NT2/D1 (cell line): ENCODE measurements at regions not wholly inside any gene's neighbourhood (a gene's known extent, or its start where the extent isn't known, plus 50 kb on each side); places are given as distances from the start of the nearest gene placed in this dataset.

Experiments used
- DNase-seq: peaks from one replicate; pipeline ENCODE4 v3.0.0-alpha.2; 2011; ENCODE audit warnings: low read depth, low spot score
- H3K27me3 ChIP-seq: 2 replicates; pipeline ENCODE4 v1.6.0; 2011; ENCODE audit warnings: mild to moderate bottlenecking; ENCODE audit not compliant: insufficient read length, insufficient read depth
- H3K36me3 ChIP-seq: 2 replicates; pipeline ENCODE4 v1.6.1; 2011; ENCODE audit warnings: mild to moderate bottlenecking, low read length, mixed read lengths; ENCODE audit not compliant: insufficient read depth, insufficient read length
- H3K4me1 ChIP-seq: 2 replicates; pipeline ENCODE4 v1.5.1; 2011; ENCODE audit not compliant: insufficient read depth, insufficient read length
- H3K4me3 ChIP-seq: 2 replicates; pipeline ENCODE4 v1.5.1; 2011; ENCODE audit warnings: low read depth; ENCODE audit not compliant: insufficient read length
- H3K9ac ChIP-seq: 2 replicates; pipeline ENCODE4 v1.6.0; 2011; ENCODE audit warnings: low read depth; ENCODE audit not compliant: insufficient read length
- H3K9me3 ChIP-seq: 2 replicates; pipeline ENCODE4 v1.5.1; 2011; ENCODE audit warnings: mild to moderate bottlenecking, low read length; ENCODE audit not compliant: insufficient read depth
- SUZ12 ChIP-seq: IDR thresholded peaks from 2 replicates; pipeline ENCODE4 v1.6.1; 2011; ENCODE audit not compliant: insufficient read length, insufficient read depth; ENCODE audit errors: extremely low read depth
- YY1 ChIP-seq: IDR thresholded peaks from 2 replicates; pipeline ENCODE4 v1.6.1; 2011; ENCODE audit not compliant: insufficient read length, insufficient read depth
- ZNF274 ChIP-seq: IDR thresholded peaks from 2 replicates; pipeline ENCODE4 v1.6.1; 2011; ENCODE audit warnings: mild to moderate bottlenecking, low read depth, low read length

DNA sequence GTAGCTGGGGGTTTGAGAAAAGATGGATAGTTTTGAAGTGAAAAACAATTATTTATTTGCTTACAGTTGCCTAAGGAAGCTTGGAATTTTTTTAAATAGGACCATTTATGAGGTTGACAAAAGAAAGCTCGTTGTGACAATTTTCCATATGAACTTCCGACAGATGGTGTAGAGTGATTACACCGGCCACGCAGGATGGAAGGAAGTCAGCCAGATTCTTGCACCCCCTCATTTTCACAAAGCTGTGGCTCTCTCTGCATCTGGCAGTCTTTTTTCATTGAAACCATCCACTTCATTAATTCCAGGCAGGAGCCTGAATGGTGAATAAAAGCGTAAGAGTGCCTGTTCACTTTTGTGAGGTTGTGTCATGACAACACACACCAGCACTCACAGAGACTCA is 1284.1 kb downstream of the AACS start:
- DNase-seq, result no peak
- TF ChIP-seq YY1, result no peak
- TF ChIP-seq SUZ12, result no peak
- TF ChIP-seq ZNF274, result no peak
- Histone ChIP-seq H3K4me3 (no peak overlapping the region), H3K27me3 (no peaks in the 10 kb centered on the region), H3K4me1 (no peaks in the 10 kb centered on the region), H3K36me3 (no peaks in the 10 kb centered on the region), H3K9ac (no peak overlapping the region), H3K9me3 (no peaks in the 10 kb centered on the region; the same call in 1 of the 2 replicates)

- H3K9ac ChIP-seq, result no peak overlapping the region
- TF ChIP-seq SUZ12, result no peak
- TF ChIP-seq YY1, result no peak
- no peak for TF ChIP-seq ZNF274
- H3K9me3 ChIP-seq, result no peaks in the 10 kb centered on the region; the same call in 1 of the 2 replicates
- no peak for DNase-seq
- no peaks in the 10 kb centered on the region for H3K36me3 ChIP-seq
- no peak overlapping the region for H3K4me3 ChIP-seq
- no peaks in the 10 kb centered on the region for H3K4me1 ChIP-seq
- H3K27me3 ChIP-seq, result no peaks in the 10 kb centered on the region
These were observed 1288.4 kb downstream of the AACS start for GRCh38 chr12:126353604-126354003.

GRCh38 chr12:126354633-126355032 is 1289.4 kb downstream of the AACS start:
- Histone ChIP-seq H3K4me3 (no peak overlapping the region), H3K4me1 (no peaks in the 10 kb centered on the region), H3K36me3 (no peaks in the 10 kb centered on the region), H3K27me3 (no peaks in the 10 kb centered on the region), H3K9ac (no peak overlapping the region), H3K9me3 (no peaks in the 10 kb centered on the region; the same call in 1 of the 2 replicates)
- no peak for DNase-seq
- TF ChIP-seq YY1, result no peak
- TF ChIP-seq ZNF274, result no peak
- TF ChIP-seq SUZ12, result no peak

DNA sequence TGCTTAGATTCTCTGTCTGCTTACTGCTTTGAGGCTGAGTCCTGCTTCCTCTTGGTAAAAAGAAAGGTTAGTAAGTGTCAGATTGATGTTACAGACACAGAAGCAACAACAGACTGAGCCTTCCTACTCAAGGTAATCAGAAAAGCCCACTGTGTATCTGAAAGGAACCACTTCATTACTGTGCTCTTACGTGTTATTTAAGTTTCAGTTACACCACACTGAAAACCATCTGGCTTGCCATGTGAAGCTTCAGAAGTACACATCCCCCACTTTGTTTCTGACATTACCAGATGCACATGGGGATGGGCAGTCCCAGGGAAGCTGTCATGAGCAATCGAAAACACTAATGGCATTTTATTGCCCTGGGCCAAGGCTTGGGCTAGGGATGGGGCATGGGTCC is 1290.1 kb downstream of the AACS start:
- no peaks in the 10 kb centered on the region; the same call in 1 of the 2 replicates for H3K9me3 ChIP-seq
- no peak for TF ChIP-seq YY1
- no peak for TF ChIP-seq ZNF274
- no peak for TF ChIP-seq SUZ12
- no peak overlapping the region for H3K4me3 ChIP-seq

DNA sequence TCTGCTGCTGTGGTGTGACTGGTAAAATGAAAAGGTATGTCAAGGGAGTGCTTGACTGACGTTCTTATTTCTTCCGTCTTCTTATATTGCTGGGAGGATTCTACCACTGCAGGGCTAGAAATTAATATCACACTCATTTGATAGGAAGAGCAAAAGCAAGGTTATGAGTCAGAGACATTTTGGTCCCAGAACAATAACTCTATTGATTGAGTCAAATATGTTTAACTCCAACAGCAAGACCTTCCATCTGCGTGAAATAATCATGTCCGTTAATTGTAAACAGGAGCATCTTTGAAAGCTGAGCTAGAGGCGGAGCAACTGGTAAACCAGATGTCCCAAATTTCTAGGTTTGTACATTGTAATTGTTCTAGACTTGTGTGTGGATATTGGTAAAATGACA is 1293.6 kb downstream of the AACS start:
- no peaks in the 10 kb centered on the region for H3K27me3 ChIP-seq
- H3K4me1 ChIP-seq, result no peaks in the 10 kb centered on the region
- no peak overlapping the region for H3K4me3 ChIP-seq
- no peaks in the 10 kb centered on the region for H3K9me3 ChIP-seq
- no peak for DNase-seq
- H3K36me3 ChIP-seq, result no peaks in the 10 kb centered on the region
- TF ChIP-seq SUZ12 (no peak), YY1 (no peak), ZNF274 (no peak)
- no peak overlapping the region for H3K9ac ChIP-seq

More for the DNA sequence above, 1290.1 kb downstream of the AACS start:
- no peak for DNase-seq
- Histone ChIP-seq H3K27me3 (no peaks in the 10 kb centered on the region), H3K4me1 (no peaks in the 10 kb centered on the region), H3K36me3 (no peaks in the 10 kb centered on the region), H3K9ac (no peak overlapping the region)

GRCh38 chr12:126359216-126359615 is 1294.0 kb downstream of the AACS start:
- Histone ChIP-seq H3K27me3 (no peaks in the 10 kb centered on the region), H3K9ac (no peak overlapping the region), H3K4me3 (no peak overlapping the region), H3K36me3 (no peaks in the 10 kb centered on the region), H3K4me1 (no peaks in the 10 kb centered on the region), H3K9me3 (no peaks in the 10 kb centered on the region)
- no peak for TF ChIP-seq YY1
- no peak for TF ChIP-seq ZNF274
- no peak for TF ChIP-seq SUZ12
- DNase-seq, result no peak

DNA sequence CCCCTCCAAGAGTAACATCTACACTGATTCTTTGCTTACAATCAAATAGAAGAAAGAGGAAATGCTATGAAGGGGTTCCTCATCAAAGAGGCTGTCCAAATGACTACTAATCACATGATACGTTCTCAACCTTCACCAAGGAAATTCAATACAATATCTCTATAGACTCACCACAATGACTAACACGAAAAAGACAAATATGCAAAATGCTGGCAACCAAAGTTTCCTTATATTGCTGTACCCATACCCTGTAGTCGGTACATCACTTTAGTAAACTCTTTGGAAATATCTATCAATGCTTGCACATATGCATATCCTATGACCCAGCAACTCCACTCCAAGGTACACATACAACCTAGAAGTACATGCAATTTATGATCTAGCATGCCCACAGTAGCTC is 1296.6 kb downstream of the AACS start:
- Histone ChIP-seq H3K4me3 (no peak overlapping the region), H3K9ac (no peak overlapping the region), H3K9me3 (no peaks in the 10 kb centered on the region), H3K36me3 (no peaks in the 10 kb centered on the region), H3K4me1 (no peaks in the 10 kb centered on the region), H3K27me3 (no peaks in the 10 kb centered on the region)
- no peak for DNase-seq
- TF ChIP-seq ZNF274 (no peak), YY1 (no peak), SUZ12 (no peak)

GRCh38 chr12:126362493-126362892 is 1297.3 kb downstream of the AACS start:
- Histone ChIP-seq H3K27me3 (no peaks in the 10 kb centered on the region), H3K9ac (no peak overlapping the region), H3K4me1 (no peaks in the 10 kb centered on the region), H3K36me3 (no peaks in the 10 kb centered on the region), H3K4me3 (no peak overlapping the region), H3K9me3 (no peaks in the 10 kb centered on the region)
- DNase-seq, result no peak
- TF ChIP-seq ZNF274, result no peak
- TF ChIP-seq YY1, result no peak
- TF ChIP-seq SUZ12, result no peak
